ENCODE measurements at regions not wholly inside any gene's neighbourhood (a gene's known extent, or its start where the extent isn't known, plus 50 kb on each side); places are given as distances from the start of the nearest gene placed in this dataset.

GRCh38 chr3:176896640-176897039, 300.6 kb downstream of the TBL1XR1 start:
- no peak for DNase-seq
- Histone ChIP-seq H3K4me1 (ENCODE audit: insufficient read depth, low read length) (no peaks in the 10 kb centered on the region; the same call in 1 of the 2 replicates), H3K18ac (ENCODE audit: insufficient read length, low read depth, low read length) (no peak overlapping the region), H2AK5ac (ENCODE audit: insufficient read length, low read length) (no peak overlapping the region), H3T11ph (ENCODE audit: low read length) (no peak overlapping the region), H2AFZ (ENCODE audit: low read length) (no peak overlapping the region), H3K27ac (ENCODE audit: insufficient read length, low read depth, low read length) (no peak overlapping the region), H3K56ac (ENCODE audit: insufficient read length, low read depth, low read length) (no peak overlapping the region), H3K27me3 (ENCODE audit: insufficient read depth, low read length) (no peaks in the 10 kb centered on the region), H2BK15ac (ENCODE audit: low read depth, low read length) (no peak overlapping the region), H3K4ac (ENCODE audit: low read depth, low read length) (no peak overlapping the region), H4K20me1 (ENCODE audit: control insufficient read depth, insufficient read depth, insufficient read length) (no peaks in the 10 kb centered on the region), H2BK20ac (ENCODE audit: low read depth, low read length, poor library complexity, severe bottlenecking) (no peak overlapping the region), H3K4me2 (ENCODE audit: insufficient read depth, insufficient read length, low read length) (no peak overlapping the region), H3K9me3 (ENCODE audit: control insufficient read depth, low read depth, low read length) (no peaks in the 10 kb centered on the region), H3K14ac (ENCODE audit: insufficient read depth, low read length) (no peak overlapping the region), H3K9ac (ENCODE audit: extremely low read depth, insufficient read length, low read length) (no peak overlapping the region), H4K91ac (ENCODE audit: insufficient read length, low read depth, low read length) (no peak overlapping the region), H4K8ac (replicated peaks; ENCODE audit: insufficient read length, low read depth, low read length) (no peak overlapping the region), H2BK5ac (ENCODE audit: insufficient read length, low read length) (no peak overlapping the region), H3K79me1 (ENCODE audit: insufficient read depth, low read depth, low read length, poor library complexity, severe bottlenecking) (no peaks in the 10 kb centered on the region), H3K79me2 (ENCODE audit: insufficient read depth, low read length) (no peaks in the 10 kb centered on the region), H3K23ac (ENCODE audit: insufficient read length, low read depth, low read length) (no peak overlapping the region), H4K5ac (ENCODE audit: insufficient read length, low read depth, low read length) (no peak overlapping the region), H2BK120ac (ENCODE audit: low read depth, low read length, poor library complexity, severe bottlenecking) (no peak overlapping the region), H3K23me2 (ENCODE audit: insufficient read length, low read depth, low read length, poor library complexity, severe bottlenecking) (no peaks in the 10 kb centered on the region), H2BK12ac (ENCODE audit: insufficient read length, low read depth, low read length) (no peak overlapping the region)
- Mint-ChIP-seq H3K36me3 (ENCODE audit: insufficient read depth in 1 of 3, low read depth in 3 of 3) (peaks cover 5 to 30% (median 23%) of the 10 kb centered on the region in 3 experiments), H3K27ac (no peak overlapping the region), H3K27me3 (ENCODE audit: low read depth) (no peaks in the 10 kb centered on the region), H3K4me1 (peaks cover 11 to 12% of the 10 kb centered on the region in 2 experiments), H3K9me3 (peaks cover 17% of the 10 kb centered on the region in 2 experiments), H3K4me3 (no peak overlapping the region)
- no CpG with 5 or more reads among the region's 3 CpGs for WGBS (ENCODE audit: extremely low coverage, insufficient read length, low lambda C conversion rate)
- no peak for TF ChIP-seq CTCF (conservative IDR thresholded peaks at IDR 0.05)

Measured in H9 (cell line).